Lower leg skin (tissue), 4 donors: ENCODE measurements at regions not wholly inside any gene's neighbourhood (a gene's known extent, or its start where the extent isn't known, plus 50 kb on each side); places are given as distances from the start of the nearest gene placed in this dataset.

Source experiments
- DNase-seq, 2 donors: peaks; one replicate each; pipeline ENCODE4 v3.0.0-alpha.2; 2019; ENCODE audit warnings: low spot score in 2 of 2
- H3K4me3 ChIP-seq: fragments of 200-600 bp; sonication (generic); 2 replicates; pipeline ENCODE4 v1.5.1; 2017; ENCODE audit warnings: mild to moderate bottlenecking, low read depth; ENCODE audit not compliant: poor library complexity, severe bottlenecking
- POLR2A ChIP-seq, 2 donors: fragments of 450-650 bp; IDR thresholded peaks; one replicate each; pipeline ENCODE4 v1.6.1; 2016 to 2017; ENCODE audit warnings: antibody characterized with exemption in 2 of 2, mild to moderate bottlenecking in 1 of 2, moderate library complexity in 1 of 2
- WGBS, 2 donors: methylation state at CpG; one replicate each; pipeline ENCODE4 v1.1.5; 2018; 5-methylcytosine and 5-hydroxymethylcytosine counted together
- intact Hi-C: fragments of 100-400 bp; cut with DNase I; formaldehyde crosslinking; loops from one replicate; pipeline ENCODE4 v1.15.0; 2023; ENCODE audit warnings: low total_unique reads
- TF ChIP-seq, protein P1 (sequence below), 3 donors: fragments of 450-650 bp; IDR thresholded peaks; one replicate each; pipeline ENCODE4 v1.5.1; 2016; ENCODE audit warnings: antibody characterized with exemption in 3 of 3, mild to moderate bottlenecking in 3 of 3, moderate library complexity in 2 of 3

DNA sequence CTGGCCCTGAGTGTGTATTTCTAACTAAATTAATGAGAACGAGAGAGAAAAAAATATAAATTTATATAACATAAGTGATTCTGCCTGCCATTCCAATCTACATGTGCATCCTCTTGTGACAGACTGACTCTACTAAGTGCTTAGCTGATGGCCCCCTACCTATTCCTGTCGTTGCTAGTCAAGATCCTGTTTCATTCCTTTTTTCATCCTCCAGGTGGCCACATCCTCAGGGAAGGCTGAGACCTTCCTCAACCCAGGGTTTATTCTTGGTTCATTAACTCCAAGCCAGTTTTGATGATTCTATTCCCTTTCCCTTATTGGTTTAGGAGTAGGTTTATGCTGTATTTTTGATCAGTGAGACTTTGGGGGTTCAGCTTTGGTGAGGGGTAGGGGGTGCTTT lies 201.3 kb downstream of the C9orf152 start:
- WGBS, 2 donors = 76 to 90% methylated on average over 2 of the region's 2 CpGs
- intact Hi-C loops = no loop called here
- DNase-seq = no peak
- H3K4me3 ChIP-seq = no peak overlapping the region
- no peak for TF ChIP-seq POLR2A (IDR thresholded peaks at IDR 0.05)
- TF ChIP-seq, protein P1, sequence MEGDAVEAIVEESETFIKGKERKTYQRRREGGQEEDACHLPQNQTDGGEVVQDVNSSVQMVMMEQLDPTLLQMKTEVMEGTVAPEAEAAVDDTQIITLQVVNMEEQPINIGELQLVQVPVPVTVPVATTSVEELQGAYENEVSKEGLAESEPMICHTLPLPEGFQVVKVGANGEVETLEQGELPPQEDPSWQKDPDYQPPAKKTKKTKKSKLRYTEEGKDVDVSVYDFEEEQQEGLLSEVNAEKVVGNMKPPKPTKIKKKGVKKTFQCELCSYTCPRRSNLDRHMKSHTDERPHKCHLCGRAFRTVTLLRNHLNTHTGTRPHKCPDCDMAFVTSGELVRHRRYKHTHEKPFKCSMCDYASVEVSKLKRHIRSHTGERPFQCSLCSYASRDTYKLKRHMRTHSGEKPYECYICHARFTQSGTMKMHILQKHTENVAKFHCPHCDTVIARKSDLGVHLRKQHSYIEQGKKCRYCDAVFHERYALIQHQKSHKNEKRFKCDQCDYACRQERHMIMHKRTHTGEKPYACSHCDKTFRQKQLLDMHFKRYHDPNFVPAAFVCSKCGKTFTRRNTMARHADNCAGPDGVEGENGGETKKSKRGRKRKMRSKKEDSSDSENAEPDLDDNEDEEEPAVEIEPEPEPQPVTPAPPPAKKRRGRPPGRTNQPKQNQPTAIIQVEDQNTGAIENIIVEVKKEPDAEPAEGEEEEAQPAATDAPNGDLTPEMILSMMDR (IDR thresholded peaks at IDR 0.05) = no peak

DNA sequence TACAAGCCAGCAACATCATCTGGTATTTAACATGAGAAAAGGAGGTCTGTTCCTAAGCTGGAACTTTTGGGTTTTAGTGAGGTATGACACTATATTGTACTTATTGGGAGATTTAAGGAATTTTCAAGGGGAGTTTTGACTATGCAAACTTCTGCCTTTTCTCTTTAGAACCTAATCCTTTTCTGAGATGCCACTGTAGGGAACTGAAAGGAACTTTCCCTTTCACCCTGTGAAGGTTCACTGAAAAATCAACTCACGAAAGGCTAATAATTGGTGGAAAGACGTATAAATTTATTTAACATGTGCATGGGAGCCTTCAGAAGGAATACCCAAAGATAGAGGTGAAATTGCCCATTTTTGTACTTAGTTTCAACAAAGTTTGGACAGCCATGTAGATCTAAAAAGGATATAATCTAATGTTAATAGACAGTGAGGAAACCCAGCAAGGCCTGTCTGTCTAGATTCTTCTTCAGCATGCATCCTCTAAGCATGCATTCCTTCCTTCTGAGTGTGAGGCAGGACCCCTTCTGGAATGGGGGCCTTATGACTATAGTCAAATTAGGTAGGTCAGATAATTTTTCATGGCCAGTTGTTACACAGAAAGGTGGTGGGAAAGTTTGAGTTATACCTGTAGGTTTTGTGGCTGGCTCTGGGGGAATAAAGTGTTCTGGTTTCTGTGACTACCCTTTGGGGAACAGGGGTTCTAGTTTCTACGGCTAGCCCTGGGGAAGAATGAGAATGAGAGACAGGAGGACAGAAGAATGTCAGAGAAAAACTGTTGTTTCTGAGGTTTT lies 200.3 kb downstream of the C9orf152 start:
- 91 to 94% methylated on average over 3 of the region's 3 CpGs for WGBS, 2 donors

DNA sequence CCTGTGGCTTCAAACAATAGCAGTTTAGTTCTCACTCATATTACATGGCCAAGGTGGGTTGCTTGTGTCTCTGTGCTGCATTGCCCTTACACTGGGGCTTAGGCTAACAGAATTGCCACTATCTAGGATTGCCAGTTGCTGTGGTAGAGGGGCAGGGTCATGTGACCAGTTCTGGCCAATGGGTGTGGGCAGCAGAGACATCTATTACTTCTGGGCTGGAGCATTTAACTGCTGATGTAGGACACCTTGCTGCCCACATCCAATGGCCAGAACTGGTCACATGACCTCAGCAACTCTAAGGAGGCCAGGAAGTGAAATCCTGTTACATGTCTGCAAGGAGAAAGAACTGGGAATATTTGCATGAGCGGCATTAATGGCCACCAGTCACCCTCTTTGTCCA lies 199.3 kb downstream of the C9orf152 start:
- no peak overlapping the region for H3K4me3 ChIP-seq
- 94 to 100% methylated on average over 1 of the region's 1 CpG for WGBS, 2 donors
- intact Hi-C loops = no loop called here
- DNase-seq = no peak
- no peak for TF ChIP-seq POLR2A (IDR thresholded peaks at IDR 0.05)
- TF ChIP-seq, protein P1 (IDR thresholded peaks at IDR 0.05) = no peak

More for the DNA sequence above, 200.3 kb downstream of the C9orf152 start:
- no peak for TF ChIP-seq POLR2A (IDR thresholded peaks at IDR 0.05)
- TF ChIP-seq, protein P1 (IDR thresholded peaks at IDR 0.05) = no peak
- intact Hi-C loops = no loop called here
- DNase-seq = no peak
- no peak overlapping the region for H3K4me3 ChIP-seq

DNA sequence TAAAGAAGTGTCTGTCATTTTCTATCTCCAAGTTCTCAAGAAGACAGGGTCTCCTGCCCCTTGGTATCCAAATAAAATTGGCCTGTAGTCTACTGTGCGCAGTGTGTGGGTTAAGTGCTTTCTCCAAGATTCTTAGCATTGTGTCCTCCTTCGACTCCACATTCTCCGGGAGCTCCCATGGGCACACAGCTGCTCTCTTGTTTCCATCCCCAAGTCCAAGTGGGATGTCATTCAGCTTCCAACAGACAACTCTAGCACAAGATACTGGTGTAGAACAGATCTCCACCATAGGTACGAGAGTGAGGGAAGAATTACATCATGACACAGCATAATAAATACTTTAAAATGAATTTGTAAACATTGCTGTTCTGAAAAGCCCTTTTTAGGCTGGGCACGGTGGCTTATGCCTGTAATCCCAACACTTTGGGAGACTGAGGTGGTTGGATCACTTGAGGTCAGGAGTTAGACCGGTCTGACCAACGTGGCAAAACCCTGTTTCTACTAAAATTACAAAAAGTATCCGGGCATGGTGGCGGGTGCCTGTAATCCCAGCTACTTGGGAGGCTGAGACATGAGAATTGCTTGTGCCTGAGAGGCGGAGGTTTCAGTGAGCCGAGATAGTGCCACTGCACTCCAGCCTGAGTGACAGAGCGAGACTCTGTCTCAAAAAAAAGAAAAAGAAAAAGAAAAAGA lies 196.2 kb downstream of the C9orf152 start:
- no peak for DNase-seq
- 88 to 93% methylated on average over 12 of the region's 12 CpGs for WGBS, 2 donors
- intact Hi-C loops = no loop called here
- TF ChIP-seq, protein P1 (IDR thresholded peaks at IDR 0.05) = no peak
- no peak for TF ChIP-seq POLR2A (IDR thresholded peaks at IDR 0.05)
- no peak overlapping the region for H3K4me3 ChIP-seq

DNA sequence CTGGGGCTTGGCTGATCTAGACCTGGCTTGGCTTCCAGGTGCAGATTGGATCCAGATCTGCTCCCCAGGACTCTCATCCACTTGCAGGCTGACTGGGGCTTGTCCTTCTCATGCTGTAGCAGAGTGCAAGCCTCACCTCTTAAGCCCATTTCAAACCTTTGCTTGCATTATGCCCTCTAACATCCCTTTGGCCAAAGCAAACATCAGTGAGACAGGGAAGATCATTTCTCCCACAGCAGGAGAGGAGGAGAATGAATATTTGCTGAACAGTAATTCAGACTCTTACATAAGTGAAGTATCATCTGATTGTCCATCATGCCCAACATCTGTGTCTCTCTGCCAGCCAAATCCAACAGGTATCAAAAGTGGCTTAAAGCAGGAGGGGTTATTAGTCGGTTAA lies 194.9 kb downstream of the C9orf152 start:
- no peak for DNase-seq
- H3K4me3 ChIP-seq = no peak overlapping the region
- TF ChIP-seq POLR2A (IDR thresholded peaks at IDR 0.05) = no peak
- TF ChIP-seq, protein P1 (IDR thresholded peaks at IDR 0.05) = no peak
- WGBS, 2 donors = 52 to 55% methylated on average over 1 of the region's 1 CpG
- intact Hi-C loops = no loop called here
